ENCODE measurements at regions not wholly inside any gene's neighbourhood (a gene's known extent, or its start where the extent isn't known, plus 50 kb on each side); places are given as distances from the start of the nearest gene placed in this dataset.

DNA sequence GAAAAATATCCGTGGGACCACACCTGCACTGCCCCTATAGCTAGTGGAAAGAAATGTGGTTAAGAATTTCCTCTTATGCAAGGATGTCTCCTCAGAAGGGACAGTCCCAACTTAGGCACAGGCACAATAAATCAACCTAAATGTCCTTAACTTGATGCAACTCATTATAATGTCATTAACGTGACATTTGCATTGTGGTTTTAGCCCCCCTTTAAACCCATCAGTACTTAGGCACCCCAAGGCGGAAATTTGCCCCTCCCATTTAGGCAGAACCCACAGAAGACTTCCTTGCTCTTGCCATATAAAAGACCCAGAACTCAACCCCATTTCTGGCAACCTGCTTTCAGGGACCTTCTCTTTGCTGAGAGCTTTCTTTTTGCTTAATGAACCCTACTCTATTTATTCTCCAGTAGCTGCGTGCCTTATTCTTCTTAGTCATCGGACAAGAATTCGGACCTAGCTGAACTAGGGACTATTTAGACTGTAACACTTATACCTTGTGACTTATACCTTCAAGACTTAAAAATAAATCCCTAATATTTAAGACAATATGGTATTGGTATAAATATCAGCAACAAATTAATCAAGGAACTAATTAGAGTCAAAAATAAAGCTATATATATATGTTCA, 1281.6 kb upstream of the TMEFF2 start:
- no peak for DNase-seq (ENCODE audit: low spot score)
- intact Hi-C loops (cut with micrococcal nuclease; ENCODE audit: unreplicated experiment): no loop called here
- H3K27ac ChIP-seq (ENCODE audit: low read depth, low read length, poor library complexity, severe bottlenecking): no peak overlapping the region
- no peaks in the 10 kb centered on the region for H3K27me3 ChIP-seq (replicated peaks; ENCODE audit: insufficient read depth, low read depth, low read length, poor library complexity)
- TF ChIP-seq, protein P1, sequence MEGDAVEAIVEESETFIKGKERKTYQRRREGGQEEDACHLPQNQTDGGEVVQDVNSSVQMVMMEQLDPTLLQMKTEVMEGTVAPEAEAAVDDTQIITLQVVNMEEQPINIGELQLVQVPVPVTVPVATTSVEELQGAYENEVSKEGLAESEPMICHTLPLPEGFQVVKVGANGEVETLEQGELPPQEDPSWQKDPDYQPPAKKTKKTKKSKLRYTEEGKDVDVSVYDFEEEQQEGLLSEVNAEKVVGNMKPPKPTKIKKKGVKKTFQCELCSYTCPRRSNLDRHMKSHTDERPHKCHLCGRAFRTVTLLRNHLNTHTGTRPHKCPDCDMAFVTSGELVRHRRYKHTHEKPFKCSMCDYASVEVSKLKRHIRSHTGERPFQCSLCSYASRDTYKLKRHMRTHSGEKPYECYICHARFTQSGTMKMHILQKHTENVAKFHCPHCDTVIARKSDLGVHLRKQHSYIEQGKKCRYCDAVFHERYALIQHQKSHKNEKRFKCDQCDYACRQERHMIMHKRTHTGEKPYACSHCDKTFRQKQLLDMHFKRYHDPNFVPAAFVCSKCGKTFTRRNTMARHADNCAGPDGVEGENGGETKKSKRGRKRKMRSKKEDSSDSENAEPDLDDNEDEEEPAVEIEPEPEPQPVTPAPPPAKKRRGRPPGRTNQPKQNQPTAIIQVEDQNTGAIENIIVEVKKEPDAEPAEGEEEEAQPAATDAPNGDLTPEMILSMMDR (conservative IDR thresholded peaks at IDR 0.05; ENCODE audit: low read depth, low read length): no peak
- TF ChIP-seq EZH2 (IDR thresholded peaks at IDR 0.05; ENCODE audit: borderline replicate concordance, low read depth, low read length, poor library complexity, severe bottlenecking): no peak
- no peak overlapping the region for H3K4me3 ChIP-seq (ENCODE audit: low read depth, low read length, poor library complexity, severe bottlenecking)
- no TSS peak for BruUV-seq (replicated peaks)
- no peaks in the 10 kb centered on the region for H3K4me1 ChIP-seq (ENCODE audit: insufficient read depth, low read length, poor library complexity, severe bottlenecking)
- CTCF ChIA-PET: no interaction called here
- no peaks in the 10 kb centered on the region for H3K9me3 ChIP-seq (ENCODE audit: low read depth, low read length, poor library complexity, severe bottlenecking)
- POLR2A ChIA-PET (ENCODE audit: low non-redundant PET): no interaction called here
- no peaks in the 10 kb centered on the region for H3K36me3 ChIP-seq (ENCODE audit: insufficient read depth, low read length, poor library complexity, severe bottlenecking)

DNA sequence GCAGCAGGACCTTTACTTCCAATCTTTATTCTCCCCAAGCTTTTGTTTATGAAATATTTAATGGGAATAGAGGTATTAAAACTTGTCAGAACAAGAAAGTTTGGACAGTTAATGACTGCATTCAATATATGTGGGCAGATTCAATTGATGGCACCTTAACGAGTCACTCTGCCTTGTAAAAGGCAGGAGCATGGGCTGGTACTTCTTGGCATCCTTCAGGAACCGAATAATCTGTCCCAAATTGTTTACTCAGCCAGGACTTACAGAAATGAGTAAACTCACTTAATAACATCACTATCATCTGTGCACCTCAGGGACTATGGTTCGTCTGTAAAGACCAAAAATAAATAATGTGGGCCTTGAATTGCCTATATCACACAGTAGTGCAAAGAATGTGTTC, 1280.3 kb upstream of the TMEFF2 start:
- intact Hi-C loops (cut with micrococcal nuclease; ENCODE audit: unreplicated experiment): no loop called here
- no peak for DNase-seq (ENCODE audit: low spot score)
- no peak overlapping the region for H3K4me3 ChIP-seq (ENCODE audit: low read depth, low read length, poor library complexity, severe bottlenecking)
- no peak overlapping the region for H3K27ac ChIP-seq (ENCODE audit: low read depth, low read length, poor library complexity, severe bottlenecking)
- H3K9me3 ChIP-seq (ENCODE audit: low read depth, low read length, poor library complexity, severe bottlenecking): no peaks in the 10 kb centered on the region
- TF ChIP-seq EZH2 (IDR thresholded peaks at IDR 0.05; ENCODE audit: borderline replicate concordance, low read depth, low read length, poor library complexity, severe bottlenecking): no peak
- TF ChIP-seq, protein P1 (conservative IDR thresholded peaks at IDR 0.05; ENCODE audit: low read depth, low read length): no peak
- ChIA-PET POLR2A (ENCODE audit: low non-redundant PET) (no interaction called here), CTCF (no interaction called here)
- no peaks in the 10 kb centered on the region for H3K36me3 ChIP-seq (ENCODE audit: insufficient read depth, low read length, poor library complexity, severe bottlenecking)
- no TSS peak for BruUV-seq (replicated peaks)
- no peaks in the 10 kb centered on the region for H3K27me3 ChIP-seq (replicated peaks; ENCODE audit: insufficient read depth, low read depth, low read length, poor library complexity)
- H3K4me1 ChIP-seq (ENCODE audit: insufficient read depth, low read length, poor library complexity, severe bottlenecking): no peaks in the 10 kb centered on the region

DNA sequence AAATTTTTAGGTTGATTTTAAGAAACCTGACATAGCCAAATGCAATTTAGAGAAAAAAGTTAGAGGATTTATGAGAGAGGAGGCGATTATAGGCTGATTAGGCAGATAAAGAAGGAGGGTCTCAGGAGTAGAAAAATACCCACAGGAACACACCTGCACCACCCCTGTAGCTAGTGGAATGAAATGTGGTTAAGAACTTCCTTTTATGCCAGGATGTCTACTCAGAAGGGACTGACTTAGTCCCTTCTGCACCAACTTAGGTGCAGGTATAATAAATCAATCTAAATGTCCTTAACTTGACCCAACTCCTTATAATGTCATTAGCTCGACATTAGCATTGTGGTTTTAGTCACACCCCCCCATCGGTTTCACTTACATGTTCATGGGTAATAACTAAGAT, 1274.5 kb upstream of the TMEFF2 start:
- H3K27me3 ChIP-seq (replicated peaks; ENCODE audit: insufficient read depth, low read depth, low read length, poor library complexity): no peaks in the 10 kb centered on the region
- no peak overlapping the region for H3K4me3 ChIP-seq (ENCODE audit: low read depth, low read length, poor library complexity, severe bottlenecking)
- TF ChIP-seq EZH2 (IDR thresholded peaks at IDR 0.05; ENCODE audit: borderline replicate concordance, low read depth, low read length, poor library complexity, severe bottlenecking): no peak
- TF ChIP-seq, protein P1 (conservative IDR thresholded peaks at IDR 0.05; ENCODE audit: low read depth, low read length): no peak
- no TSS peak for BruUV-seq (replicated peaks)
- no peak for DNase-seq (ENCODE audit: low spot score)
- H3K27ac ChIP-seq (ENCODE audit: low read depth, low read length, poor library complexity, severe bottlenecking): no peak overlapping the region
- no peaks in the 10 kb centered on the region for H3K36me3 ChIP-seq (ENCODE audit: insufficient read depth, low read length, poor library complexity, severe bottlenecking)
- intact Hi-C loops (cut with micrococcal nuclease; ENCODE audit: unreplicated experiment): no loop called here
- H3K4me1 ChIP-seq (ENCODE audit: insufficient read depth, low read length, poor library complexity, severe bottlenecking): no peaks in the 10 kb centered on the region
- H3K9me3 ChIP-seq (ENCODE audit: low read depth, low read length, poor library complexity, severe bottlenecking): no peaks in the 10 kb centered on the region
- POLR2A ChIA-PET (ENCODE audit: low non-redundant PET): no interaction called here
- CTCF ChIA-PET: no interaction called here
